AG20443 (cell line): ENCODE measurements at regions not wholly inside any gene's neighbourhood (a gene's known extent, or its start where the extent isn't known, plus 50 kb on each side); places are given as distances from the start of the nearest gene placed in this dataset.

Experiments used
- DNase-seq: peaks from one replicate; pipeline ENCODE4 v3.0.0; 2012; ENCODE audit warnings: low spot score, mixed read lengths

GRCh38 chr20:62562831-62563230 lies 79.5 kb upstream of the SLCO4A1 start:
- DNase-seq, result no peak

GRCh38 chr20:62563561-62563960 lies 78.7 kb upstream of the SLCO4A1 start:
- DNase-seq, result no peak

- no peak for DNase-seq
Measured at GRCh38 chr20:62564456-62565245, 77.7 kb upstream of the SLCO4A1 start.

- DNase-seq, result no peak
Measured at GRCh38 chr20:62566266-62566665, 76.0 kb upstream of the SLCO4A1 start.

GRCh38 chr20:62566771-62567170 lies 75.5 kb upstream of the SLCO4A1 start:
- no peak for DNase-seq

GRCh38 chr20:62567246-62568044 lies 74.9 kb upstream of the SLCO4A1 start:
- no peak for DNase-seq

GRCh38 chr20:62568045-62568389 lies 74.3 kb upstream of the SLCO4A1 start:
- DNase-seq, result no peak

GRCh38 chr20:62569615-62570014 lies 72.7 kb upstream of the SLCO4A1 start:
- no peak for DNase-seq

- DNase-seq, result no peak
Measured at GRCh38 chr20:62570403-62570802, 71.9 kb upstream of the SLCO4A1 start.

GRCh38 chr20:62570897-62571668 lies 71.2 kb upstream of the SLCO4A1 start:
- no peak for DNase-seq

- no peak for DNase-seq
Measured at GRCh38 chr20:62571669-62572344, 70.5 kb upstream of the SLCO4A1 start.

GRCh38 chr20:62572980-62573379 lies 69.3 kb upstream of the SLCO4A1 start:
- DNase-seq, result no peak

GRCh38 chr20:62573817-62574216 lies 68.5 kb upstream of the SLCO4A1 start:
- DNase-seq, result no peak

GRCh38 chr20:62574230-62574993 lies 67.9 kb upstream of the SLCO4A1 start:
- DNase-seq, result no peak

GRCh38 chr20:62575976-62576722 lies 66.2 kb upstream of the SLCO4A1 start:
- DNase-seq, result no peak

- peak; percentile 69 for DNase-seq
Measured at GRCh38 chr20:62576815-62577489, 65.4 kb upstream of the SLCO4A1 start.

GRCh38 chr20:62577490-62577836 lies 64.8 kb upstream of the SLCO4A1 start:
- no peak for DNase-seq

GRCh38 chr20:62578294-62578897 lies 63.9 kb upstream of the SLCO4A1 start:
- no peak for DNase-seq

- DNase-seq, result no peak
Measured at GRCh38 chr20:62580052-62580451, 62.3 kb upstream of the SLCO4A1 start.

- DNase-seq, result no peak
Measured at GRCh38 chr20:62580733-62581132, 61.6 kb upstream of the SLCO4A1 start.
